ENCODE measurements at regions not wholly inside any gene's neighbourhood (a gene's known extent, or its start where the extent isn't known, plus 50 kb on each side); places are given as distances from the start of the nearest gene placed in this dataset.

- TF ChIP-seq CTCF (IDR thresholded peaks at IDR 0.05): peak; percentile 71
- TF ChIP-seq EZH2 (IDR thresholded peaks at IDR 0.05): no peak
These were observed 56.3 kb upstream of the KCNN2 start for GRCh38 chr5:114305402-114306207.
